NOMO-1 (cell line): ENCODE measurements at regions not wholly inside any gene's neighbourhood (a gene's known extent, or its start where the extent isn't known, plus 50 kb on each side); places are given as distances from the start of the nearest gene placed in this dataset.

Source experiments
- DNase-seq, 2 experiments: peaks; one replicate each; lab custom pipeline; 2025; ENCODE audit not compliant: unreplicated experiment in 2 of 2; lab: John Stamatoyannopoulos, UW

- no peak for DNase-seq
These were observed 107.6 kb downstream of the VEGFA start for GRCh38 chr6:43877463-43878126.

- DNase-seq: no peak
These were observed 107.0 kb downstream of the VEGFA start for GRCh38 chr6:43877036-43877435.

- DNase-seq: no peak
These were observed 106.6 kb downstream of the VEGFA start for GRCh38 chr6:43876602-43877001.

- no peak for DNase-seq
These were observed 106.0 kb downstream of the VEGFA start for GRCh38 chr6:43875849-43876572.

- no peak for DNase-seq
These were observed 105.0 kb downstream of the VEGFA start for GRCh38 chr6:43874814-43875590.

- DNase-seq: no peak
These were observed 104.0 kb downstream of the VEGFA start for GRCh38 chr6:43873806-43874714.

GRCh38 chr6:43871933-43872332 lies 101.9 kb downstream of the VEGFA start:
- no peak for DNase-seq

- no peak for DNase-seq
These were observed 101.3 kb downstream of the VEGFA start for GRCh38 chr6:43871284-43871683.

GRCh38 chr6:43870660-43871061 lies 100.7 kb downstream of the VEGFA start:
- no peak for DNase-seq

GRCh38 chr6:43869792-43870659 lies 100.0 kb downstream of the VEGFA start:
- DNase-seq: peak in 1 of 2 experiments; percentile 2

GRCh38 chr6:43869079-43869710 lies 99.2 kb downstream of the VEGFA start:
- no peak for DNase-seq

- no peak for DNase-seq
These were observed 98.5 kb downstream of the VEGFA start for GRCh38 chr6:43868467-43868866.

- no peak for DNase-seq
These were observed 98.0 kb downstream of the VEGFA start for GRCh38 chr6:43867996-43868395.

- no peak for DNase-seq
These were observed 97.2 kb downstream of the VEGFA start for GRCh38 chr6:43867246-43867645.

- DNase-seq: no peak
These were observed 96.1 kb downstream of the VEGFA start for GRCh38 chr6:43865932-43866645.

GRCh38 chr6:43865086-43865485 lies 95.1 kb downstream of the VEGFA start:
- DNase-seq: no peak

GRCh38 chr6:43862925-43863324 lies 92.9 kb downstream of the VEGFA start:
- peak in 1 of 2 experiments; percentile 37 for DNase-seq

GRCh38 chr6:43861212-43861894 lies 91.3 kb downstream of the VEGFA start:
- no peak for DNase-seq
